GM12878 (cell line): ENCODE measurements at regions not wholly inside any gene's neighbourhood (a gene's known extent, or its start where the extent isn't known, plus 50 kb on each side); places are given as distances from the start of the nearest gene placed in this dataset.
A peak's percentile ranks its signal among the peaks of the same experiment; 100 is the strongest.

ENCODE experiments used
- BCL11A ChIP-seq: IDR thresholded peaks from 2 replicates; pipeline ENCODE4 v1.6.1; 2011; ENCODE audit warnings: low read depth, low read length
- BMI1 ChIP-seq: fragments of 450-650 bp; IDR thresholded peaks from 2 replicates; pipeline ENCODE4 v1.6.1; 2016; ENCODE audit warnings: mild to moderate bottlenecking, moderate library complexity, borderline replicate concordance
- CEBPB ChIP-seq, 2 experiments: fragments of 150-350 bp in 1 of 2; IDR thresholded peaks; 2 replicates each; pipeline ENCODE4 v1.6.1; 2012 to 2014; ENCODE audit warnings: low read depth in 2 of 2, low read length in 2 of 2, borderline replicate concordance in 1 of 2, inconsistent platforms in 1 of 2
- CREB1 ChIP-seq: IDR thresholded peaks from 2 replicates; pipeline ENCODE4 v1.6.1; 2012; ENCODE audit warnings: low read depth, mild to moderate bottlenecking, inconsistent platforms
- CREM ChIP-seq: IDR thresholded peaks from 2 replicates; pipeline ENCODE4 v1.6.1; 2014; ENCODE audit warnings: antibody characterized with exemption, low read depth
- EGR1 ChIP-seq, 2 experiments: IDR thresholded peaks; 1 replicate in 1 of 2; 2 replicates in 1 of 2; pipeline ENCODE4 v1.6.1; 2011 to 2012; ENCODE audit warnings: low read depth in 2 of 2, low read length in 2 of 2, borderline replicate concordance in 1 of 2, mild to moderate bottlenecking in 1 of 2, moderate library complexity in 1 of 2
- EP300 ChIP-seq, 2 experiments: fragments of 150-350 bp in 1 of 2; IDR thresholded peaks; 2 replicates each; pipeline ENCODE4 v1.6.1; 2011 to 2012; ENCODE audit warnings: low read depth in 2 of 2, low read length in 2 of 2, borderline replicate concordance in 1 of 2, improper control_type of control experiment in 1 of 2, inconsistent platforms in 1 of 2; ENCODE audit not compliant: control insufficient read depth in 1 of 2
- EZH2 ChIP-seq: IDR thresholded peaks from 2 replicates; pipeline ENCODE4 v1.6.1; 2012; ENCODE audit warnings: low read depth, mild to moderate bottlenecking, control low read depth, inconsistent platforms, low read length, borderline replicate concordance; ENCODE audit not compliant: control insufficient read depth
- IKZF2 ChIP-seq, 2 experiments: fragments of 450-650 bp; IDR thresholded peaks; 2 replicates each; pipeline ENCODE4 v1.6.1; 2017; ENCODE audit warnings: mild to moderate bottlenecking in 2 of 2, moderate library complexity in 2 of 2
- MTA2 ChIP-seq: fragments of 450-650 bp; IDR thresholded peaks from 2 replicates; pipeline ENCODE4 v1.6.1; 2016; ENCODE audit warnings: low read depth, mild to moderate bottlenecking, moderate library complexity
- NBN ChIP-seq: fragments of 450-650 bp; IDR thresholded peaks from 2 replicates; pipeline ENCODE4 v1.6.1; 2016
- NFIC ChIP-seq: IDR thresholded peaks from 2 replicates; pipeline ENCODE4 v1.6.1; 2012; ENCODE audit warnings: low read depth, mild to moderate bottlenecking, inconsistent platforms, low read length, moderate library complexity
- RELB ChIP-seq: fragments of 450-650 bp; IDR thresholded peaks from 2 replicates; pipeline ENCODE4 v1.6.1; 2017; ENCODE audit warnings: low read depth, mild to moderate bottlenecking, moderate library complexity
- SKIL ChIP-seq: fragments of 450-650 bp; IDR thresholded peaks from 2 replicates; pipeline ENCODE4 v1.6.1; 2017; ENCODE audit warnings: mild to moderate bottlenecking, low read depth, inconsistent platforms; ENCODE audit not compliant: poor library complexity, severe bottlenecking
- SPI1 ChIP-seq: IDR thresholded peaks from 2 replicates; pipeline ENCODE4 v1.6.1; 2011; ENCODE audit warnings: low read depth, mild to moderate bottlenecking, low read length, moderate library complexity, borderline replicate concordance; ENCODE audit not compliant: insufficient read depth
- SREBF2 ChIP-seq: IDR thresholded peaks from 2 replicates; pipeline ENCODE4 v1.6.1; 2012; ENCODE audit warnings: mild to moderate bottlenecking, low read length
- STAT3 ChIP-seq: IDR thresholded peaks from 2 replicates; pipeline ENCODE4 v1.6.1; 2011; ENCODE audit warnings: low read depth, low read length, improper control_type of control experiment
- TCF12 ChIP-seq: IDR thresholded peaks from 2 replicates; pipeline ENCODE4 v1.6.1; 2011; ENCODE audit warnings: low read depth, mild to moderate bottlenecking, low read length
- YY1 ChIP-seq: IDR thresholded peaks from 2 replicates; pipeline ENCODE4 v1.6.1; 2011; ENCODE audit warnings: low read depth, mild to moderate bottlenecking, low read length
- ZNF207 ChIP-seq: fragments of 450-650 bp; IDR thresholded peaks from 2 replicates; pipeline ENCODE4 v1.6.1; 2014; ENCODE audit warnings: antibody characterized with exemption, mild to moderate bottlenecking, borderline replicate concordance
- ZNF24 ChIP-seq: fragments of 450-650 bp; IDR thresholded peaks from 2 replicates; pipeline ENCODE4 v1.6.1; 2017; ENCODE audit warnings: antibody characterized with exemption, mild to moderate bottlenecking
- ZNF687 ChIP-seq: fragments of 450-650 bp; IDR thresholded peaks from 2 replicates; pipeline ENCODE4 v1.6.1; 2017; ENCODE audit warnings: mild to moderate bottlenecking, moderate library complexity

GRCh38 chr12:93109551-93110203, 180.6 kb upstream of the EEA1 start (continued):
- TF ChIP-seq ZNF687 (peak; percentile 52; the same call in 1 of the 2 replicates), YY1 (0 out of 2 replicates have a peak, but pooled peaks have one; percentile 10), BMI1 (no peak), CEBPB (IDR thresholded peaks at IDR 0.05; ENCODE audit: borderline replicate concordance in 1 of 2, low read depth in 2 of 2, low read length in 2 of 2) (no peak), STAT3 (no peak), NBN (0 out of 2 replicates have a peak, but pooled peaks have one; percentile 52), RELB (peak; percentile 79; the same call in 1 of the 2 replicates), ZNF207 (0 out of 2 replicates have a peak, but pooled peaks have one; percentile 16), EP300 (IDR thresholded peaks at IDR 0.05; ENCODE audit: borderline replicate concordance in 1 of 2, control insufficient read depth in 1 of 2, low read depth in 2 of 2, low read length in 2 of 2) (peak; percentile 58 to 77), SREBF2 (no peak), CREB1 (peak; percentile 36; the same call in 1 of the 2 replicates), TCF12 (0 out of 2 replicates have a peak, but pooled peaks have one; percentile 21), EZH2 (no peak), IKZF2 (IDR thresholded peaks at IDR 0.05) (peak; percentile 84 to 85; a peak in 3 of 4 replicates), ZNF24 (no peak), BCL11A (peak; percentile 62; the same call in 1 of the 2 replicates), CREM (peak; percentile 65; the same call in 1 of the 2 replicates), SPI1 (no peak), MTA2 (peak; percentile 89), SKIL (peak; percentile 24), EGR1 (IDR thresholded peaks at IDR 0.05; ENCODE audit: borderline replicate concordance in 1 of 2, low read depth in 2 of 2, low read length in 2 of 2) (peak in 1 of 2 experiments; percentile 27; a peak in 1 of 3 replicates), NFIC (peak; percentile 65)
